Fibroblast of the conjunctiva (primary cell): ENCODE measurements at regions not wholly inside any gene's neighbourhood (a gene's known extent, or its start where the extent isn't known, plus 50 kb on each side); places are given as distances from the start of the nearest gene placed in this dataset.
A peak's percentile ranks its signal among the peaks of the same experiment; 100 is the strongest.
"Not testable (repeated sequence)": the region's sequence is repeated elsewhere in the genome, so short reads cannot be mapped to it uniquely, and the experiment has no call there.

Experiments
- DNase-seq: peaks from one replicate; pipeline ENCODE4 v3.0.0-alpha.2; 2010; ENCODE audit warnings: low read depth

DNA sequence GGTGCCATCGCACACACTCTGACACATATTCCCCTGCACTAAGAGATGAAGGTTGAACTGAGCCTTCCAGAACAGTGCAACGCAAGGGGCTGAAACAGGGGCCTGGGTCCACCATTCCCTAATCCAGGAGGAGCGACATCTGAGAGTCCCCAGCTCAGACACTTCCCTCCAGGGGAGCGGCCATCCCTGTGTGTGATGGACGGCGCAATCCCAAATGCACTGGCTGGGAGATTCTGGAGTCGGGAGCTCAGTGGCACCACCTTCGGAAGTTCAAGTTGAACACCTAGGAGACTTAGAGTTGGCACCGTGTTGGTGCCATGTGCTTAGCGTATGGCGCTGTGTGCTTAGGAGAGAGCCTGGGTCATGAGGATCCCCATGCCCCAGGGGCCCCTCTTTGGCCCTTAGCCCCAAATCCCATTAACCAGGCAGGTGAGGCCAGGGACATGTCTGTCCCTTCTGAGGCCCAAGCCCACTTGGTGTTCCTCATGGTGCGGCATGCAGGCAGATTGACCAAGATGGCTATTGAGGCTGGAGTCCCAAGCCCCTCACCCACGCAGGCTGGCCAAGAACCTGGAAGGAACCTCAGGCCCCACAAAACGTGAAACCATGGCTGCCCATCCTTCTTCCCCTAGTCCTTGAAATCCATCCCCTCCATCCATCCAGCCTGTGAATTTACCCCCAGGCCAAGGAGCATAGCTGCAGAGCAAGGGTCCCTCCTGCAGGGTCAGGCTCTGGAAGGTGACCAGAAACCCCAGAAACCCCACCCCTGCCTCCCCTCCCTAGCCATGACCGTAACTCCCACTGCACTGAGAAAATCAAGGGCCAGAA is 114.1 kb upstream of the OTOS start:
- no peak for DNase-seq

DNA sequence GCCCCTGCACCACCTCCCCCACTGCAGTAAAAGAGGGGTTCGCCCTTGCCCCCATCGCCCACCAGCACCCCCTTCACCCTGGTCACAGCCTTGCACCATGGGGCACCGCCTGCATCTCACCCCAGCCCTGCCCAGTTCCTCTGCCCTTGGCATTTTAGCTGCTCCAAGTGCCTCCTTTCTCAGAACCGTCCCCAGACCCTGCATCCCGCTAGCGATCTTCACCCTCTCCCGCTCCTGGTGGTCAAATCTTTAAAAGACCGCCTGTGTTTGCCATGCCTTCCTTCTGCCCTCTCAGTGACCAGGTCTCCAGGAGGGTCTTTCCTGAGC is 114.7 kb upstream of the OTOS start:
- no peak for DNase-seq

DNA sequence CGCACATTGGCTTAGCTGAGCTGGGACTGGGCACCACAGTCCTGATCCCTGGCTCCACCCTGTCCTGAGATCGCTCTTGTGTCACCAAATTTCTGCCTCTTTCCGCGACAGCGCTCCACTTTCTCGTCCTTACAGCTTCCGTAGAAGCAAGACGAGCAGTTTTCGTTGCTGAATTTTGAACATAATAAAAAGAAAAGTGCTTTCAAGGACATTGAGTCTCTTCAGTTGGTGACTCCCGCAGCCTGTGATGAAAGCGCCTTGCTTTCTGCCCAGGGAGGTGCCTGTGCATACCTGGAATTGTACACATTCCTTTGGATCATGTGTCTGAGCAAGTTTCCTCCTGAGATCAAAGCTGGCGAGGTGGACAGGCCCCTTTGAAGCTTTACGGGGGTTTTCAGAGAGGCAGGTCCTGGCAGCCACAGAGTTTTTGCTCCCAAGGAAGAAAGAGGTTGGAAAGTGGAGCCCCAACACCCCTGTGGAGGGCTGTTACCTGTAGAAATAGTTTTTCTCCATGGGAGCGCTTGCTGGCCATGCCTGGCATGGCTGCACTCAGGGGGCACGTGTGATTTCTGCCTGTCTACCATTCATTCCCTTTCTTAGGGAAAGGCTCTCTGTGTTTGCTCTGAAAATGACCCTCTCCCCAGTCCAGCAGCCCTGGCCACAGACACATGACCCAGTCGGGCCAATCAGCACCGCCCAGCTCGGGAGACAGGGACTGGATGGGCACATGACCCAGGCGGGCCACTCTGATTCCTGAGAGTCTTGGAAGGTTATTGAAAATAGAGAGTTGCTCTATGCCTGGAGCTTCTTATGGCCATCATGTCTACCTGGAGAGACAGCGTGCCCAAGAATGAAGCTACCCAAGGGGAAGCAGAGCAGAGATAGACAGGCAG is 115.6 kb upstream of the OTOS start:
- DNase-seq: no peak

DNA sequence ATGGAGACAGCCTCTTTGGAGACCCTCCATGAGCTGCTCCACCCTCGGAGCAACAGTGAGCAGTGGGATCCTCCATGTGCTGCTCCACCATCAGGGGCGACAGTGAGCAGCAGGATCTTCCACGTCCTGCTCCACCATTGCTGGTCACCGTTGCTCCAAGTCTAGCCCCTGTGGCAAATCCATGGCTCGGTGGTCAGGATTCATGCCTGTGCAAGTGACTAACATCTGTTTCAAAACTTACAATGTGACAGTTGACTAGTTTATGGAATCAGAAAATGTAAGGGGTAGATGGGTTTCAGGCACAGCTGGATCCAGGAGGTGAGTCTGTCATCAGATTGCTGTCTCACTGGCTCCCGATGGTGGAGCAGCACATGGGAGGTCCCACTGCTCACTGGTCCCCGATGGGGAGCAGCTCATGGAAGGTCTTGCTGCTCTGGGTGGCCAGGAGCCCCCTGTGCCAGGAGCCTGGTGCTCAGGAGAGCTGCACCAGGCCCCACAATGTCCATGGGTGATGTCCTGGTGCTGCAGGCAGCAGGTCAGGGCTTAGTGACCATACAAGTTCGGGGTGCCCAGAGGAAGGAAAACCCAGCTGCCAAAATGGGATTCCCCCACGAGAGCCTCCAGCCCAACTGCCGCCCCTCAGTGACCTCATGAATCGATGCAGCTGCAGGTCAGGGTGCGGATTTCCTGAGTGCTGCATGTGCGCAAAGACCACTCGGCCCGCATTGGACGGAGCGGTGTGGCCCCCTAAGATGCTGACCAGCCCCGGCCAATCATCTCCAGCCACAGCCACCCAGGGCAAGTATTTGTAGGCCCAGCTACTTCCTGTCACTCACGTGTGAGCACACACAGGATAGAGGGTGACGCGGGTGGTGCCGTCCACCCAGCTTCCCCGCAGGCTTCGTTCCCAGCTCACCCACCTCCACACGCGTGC is 116.5 kb upstream of the OTOS start:
- DNase-seq: no peak

DNA sequence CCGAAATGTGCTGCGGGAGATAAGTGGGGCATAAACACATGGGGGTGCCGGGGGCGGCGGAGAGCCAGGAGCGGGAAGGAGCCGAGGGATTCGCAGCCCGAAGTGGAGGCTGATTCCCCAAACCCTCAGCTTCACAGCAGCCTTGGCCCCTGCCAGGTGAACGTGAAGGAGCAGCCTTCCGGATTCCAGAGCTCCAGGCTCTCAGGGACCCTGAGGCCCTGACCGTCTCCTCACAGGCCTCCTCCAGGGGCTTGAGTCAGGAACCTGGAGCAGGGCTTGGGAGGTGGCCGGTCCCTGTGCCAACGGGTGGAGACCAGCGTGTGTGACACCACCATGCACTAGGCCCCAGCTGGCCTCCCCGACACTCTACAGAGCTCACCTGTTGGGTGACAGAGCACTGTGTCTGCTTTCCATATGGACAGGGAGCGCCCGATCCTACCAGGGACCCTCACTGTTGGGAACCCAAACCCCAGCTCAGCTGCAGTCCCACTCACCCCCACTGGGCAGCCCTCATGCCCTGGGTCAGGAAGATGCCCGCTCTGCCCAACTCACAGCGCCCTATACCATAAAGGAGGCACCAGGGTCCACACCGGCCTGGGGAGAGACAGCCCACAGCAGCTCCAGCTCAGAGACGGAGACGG is 117.6 kb upstream of the OTOS start:
- DNase-seq: no peak

DNA sequence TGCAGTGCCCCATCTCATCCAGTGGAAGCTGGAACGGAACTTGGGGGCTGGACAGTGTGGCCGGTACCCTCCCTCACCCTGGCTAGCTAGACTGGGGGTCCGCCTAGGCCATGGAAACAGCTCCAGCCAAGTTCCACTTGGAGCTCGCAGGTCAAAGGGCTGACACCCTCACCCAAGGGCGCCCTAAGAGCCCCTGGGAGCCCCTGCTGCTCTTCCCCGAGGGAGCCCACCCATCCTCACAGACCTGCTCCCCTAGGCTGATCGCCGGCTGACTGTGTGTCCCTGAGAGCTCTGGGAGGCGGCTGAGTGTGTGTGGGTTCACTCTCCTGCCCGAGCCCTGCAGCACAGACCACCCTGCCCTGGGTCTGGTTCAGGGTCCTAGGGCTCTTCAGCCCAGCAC is 118.2 kb upstream of the OTOS start:
- no peak for DNase-seq

DNA sequence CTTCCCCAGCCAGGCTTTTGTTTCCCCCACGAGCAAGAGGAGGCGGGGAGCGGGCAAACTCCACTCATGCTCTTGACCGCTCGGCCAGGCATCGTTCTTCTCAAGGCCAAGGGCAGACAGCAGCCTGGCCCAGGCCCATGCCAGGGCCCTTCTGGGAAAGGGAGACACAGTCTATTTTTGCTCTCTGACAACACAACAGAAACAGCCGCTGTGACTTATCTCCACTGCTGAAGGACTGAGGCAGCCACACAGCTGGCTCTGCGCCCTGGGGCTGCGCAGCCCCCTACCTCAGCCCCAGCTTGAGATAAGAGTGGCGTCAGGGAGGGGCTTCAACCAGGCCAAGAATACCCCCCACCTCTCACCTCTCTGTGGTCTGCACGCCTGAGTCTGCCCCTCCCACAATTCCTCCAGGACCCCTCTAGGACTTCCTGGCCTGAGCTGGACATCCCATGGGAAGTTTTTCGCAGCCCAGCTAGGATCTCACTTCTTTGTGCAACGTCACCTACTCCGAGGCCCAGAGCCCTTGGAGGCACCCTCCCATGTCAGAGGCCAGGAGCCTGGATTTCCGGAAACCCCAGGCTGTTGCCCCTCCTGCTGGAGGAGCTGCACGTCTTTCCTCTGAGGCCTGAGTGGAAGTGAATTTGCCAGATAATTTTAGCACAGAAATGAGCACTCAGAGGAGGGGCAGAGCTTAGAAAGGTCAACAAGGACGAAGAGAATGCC is 118.9 kb upstream of the OTOS start:
- DNase-seq: no peak

DNA sequence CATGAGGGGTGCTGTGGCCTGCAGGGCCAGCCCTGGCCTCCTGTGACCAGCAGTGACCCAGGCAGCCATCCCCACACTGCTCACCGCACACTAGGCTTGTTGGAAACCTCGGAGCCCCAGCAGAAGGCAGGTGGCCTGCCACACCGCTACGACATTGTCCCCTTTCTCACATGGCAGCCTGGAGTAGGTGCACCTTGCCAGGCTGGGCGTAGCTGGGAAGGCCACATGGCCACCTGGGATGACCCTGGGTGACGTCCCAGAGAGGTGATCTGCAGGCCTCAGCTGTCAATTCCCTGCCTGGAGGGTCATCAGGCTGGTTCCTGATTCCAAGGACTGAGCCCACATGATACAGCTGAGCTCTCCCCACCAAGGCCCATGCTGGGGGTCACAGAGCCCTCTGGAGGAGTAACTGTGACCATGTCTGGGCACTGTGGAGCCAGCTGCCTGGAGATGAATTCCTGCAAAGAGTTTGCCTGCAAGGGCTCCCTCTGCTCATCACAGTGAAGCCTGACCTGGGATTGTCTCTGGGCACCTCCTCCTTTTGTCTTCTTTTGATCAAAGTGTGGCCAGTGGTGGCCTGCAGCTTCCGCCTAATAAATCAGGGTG is 119.6 kb upstream of the OTOS start:
- no peak for DNase-seq

DNA sequence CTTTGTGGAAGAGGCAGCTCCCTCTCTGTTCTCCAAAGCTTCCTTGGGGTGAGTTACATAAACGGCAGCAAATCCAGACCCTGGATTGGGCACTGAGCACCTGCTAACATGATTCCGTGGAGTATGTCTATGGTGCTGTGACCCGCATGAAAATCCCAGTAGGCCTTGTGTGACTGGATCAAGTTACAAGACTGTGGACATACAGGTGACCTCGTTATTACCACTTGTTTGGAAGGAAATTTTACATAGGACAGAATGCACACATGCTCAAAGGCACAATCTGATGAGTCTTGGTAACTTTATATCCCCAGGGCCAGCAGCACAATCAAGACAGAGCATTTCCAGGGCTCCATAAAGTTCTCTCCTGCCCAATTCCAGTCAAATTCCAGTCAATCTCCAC is 120.2 kb upstream of the OTOS start:
- no peak for DNase-seq

DNA sequence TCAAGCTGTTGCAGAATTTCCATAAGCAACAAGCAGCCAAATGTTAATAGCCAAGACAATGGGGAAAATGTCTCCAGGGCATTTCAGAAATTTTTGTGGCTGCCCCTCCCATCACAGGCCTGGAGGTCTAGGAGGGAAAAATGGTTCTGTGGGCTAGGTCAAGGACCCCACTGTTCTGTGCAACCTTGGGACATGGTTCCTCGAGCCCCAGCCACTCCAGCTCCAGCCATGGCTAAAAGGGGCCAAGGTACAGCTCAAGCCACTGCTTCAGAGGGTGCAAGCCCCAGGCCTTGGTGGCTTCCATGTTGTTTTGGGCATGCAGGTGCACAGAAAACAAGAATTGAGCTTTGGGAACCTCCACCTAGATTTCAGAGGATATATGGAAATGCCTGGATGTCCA is 122.1 kb upstream of the OTOS start:
- not testable (repeated sequence) for DNase-seq

DNA sequence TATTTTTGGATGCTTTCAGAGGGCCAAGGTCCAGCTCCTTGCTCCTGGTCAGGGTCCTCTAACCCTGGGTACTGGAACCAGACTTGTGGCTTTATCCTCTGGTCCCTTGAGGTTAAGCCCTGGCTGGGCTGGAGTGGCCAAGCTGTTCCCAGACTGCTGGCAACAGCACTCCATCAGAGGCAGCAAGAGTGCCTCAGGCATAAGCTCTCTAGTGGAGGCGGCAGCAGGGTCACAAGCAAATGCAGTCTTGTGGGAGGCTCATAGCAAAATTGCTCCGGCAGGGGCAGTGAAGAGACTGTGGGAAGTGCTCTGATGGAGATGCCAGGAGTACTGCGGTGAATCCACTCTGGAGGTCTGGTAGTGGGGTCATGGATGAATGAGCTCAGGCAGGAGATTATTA is 128.9 kb upstream of the OTOS start:
- DNase-seq: no peak

DNA sequence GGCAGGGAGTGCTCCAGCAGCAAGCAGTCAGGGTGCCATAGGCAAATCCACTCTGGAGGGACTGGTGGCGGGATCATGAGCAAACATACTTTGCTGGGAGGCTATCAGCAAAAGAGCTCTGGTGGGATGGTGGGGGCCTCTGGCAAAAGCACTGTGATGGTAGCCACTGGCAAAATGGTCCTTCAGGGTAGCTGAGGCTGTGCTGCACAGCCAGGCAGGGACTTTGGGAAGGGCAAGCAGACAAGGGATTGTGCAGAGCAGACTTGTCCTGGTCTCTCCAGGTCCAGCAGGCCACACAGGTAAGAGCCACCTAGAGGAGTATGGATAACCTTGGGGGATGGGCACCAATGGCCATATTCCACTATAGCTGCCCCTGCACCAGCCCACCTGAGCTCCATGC is 129.4 kb upstream of the OTOS start:
- DNase-seq: no peak

DNA sequence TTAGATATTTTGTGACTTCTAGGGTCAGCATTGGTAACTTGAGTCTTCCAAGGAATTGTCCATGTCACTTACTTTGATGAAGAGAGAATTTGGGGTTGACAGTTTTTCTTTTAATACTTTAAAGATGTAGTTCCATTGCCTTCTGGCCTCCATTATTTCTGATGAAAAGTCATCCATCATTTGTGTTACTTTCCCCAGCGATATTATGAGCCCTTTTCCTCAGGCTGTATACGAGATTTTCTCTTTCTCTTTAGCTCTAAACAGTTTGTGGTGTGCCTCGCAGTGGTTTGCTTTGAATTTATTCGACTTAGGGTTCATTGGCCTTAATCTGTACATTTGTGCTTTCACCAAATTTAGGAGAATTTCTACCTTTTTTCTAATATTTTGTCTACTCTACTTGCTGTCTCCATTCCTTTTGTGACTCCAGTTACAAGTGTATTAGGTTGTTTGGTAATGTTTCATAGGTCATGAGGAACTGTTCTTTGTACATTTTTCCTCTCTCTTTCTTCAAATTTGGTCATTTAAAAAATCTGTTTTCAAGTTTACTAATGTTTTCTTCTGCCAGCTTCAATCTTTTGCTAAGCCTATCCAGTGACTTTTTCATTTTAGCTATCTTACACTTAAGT is 131.4 kb upstream of the OTOS start:
- DNase-seq: no peak

DNA sequence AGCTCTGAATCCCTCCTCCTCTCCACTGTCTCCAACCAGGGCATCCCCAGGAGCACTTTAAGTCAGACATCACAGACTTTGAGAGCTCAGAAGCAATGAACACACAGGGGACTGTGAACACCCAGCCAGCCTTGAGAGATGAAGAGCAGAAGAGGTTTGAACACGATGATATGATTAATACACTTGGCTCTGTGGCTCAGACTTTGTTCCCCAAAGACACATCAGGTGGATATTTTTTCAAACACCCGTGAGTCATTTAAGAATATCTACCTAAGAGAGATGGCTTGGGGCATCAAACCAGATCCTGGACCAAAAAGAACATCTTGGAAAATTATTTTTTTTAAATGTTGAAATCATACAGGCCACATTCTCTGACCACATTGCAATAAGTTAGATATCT is 134.9 kb upstream of the OTOS start:
- DNase-seq: no peak

DNA sequence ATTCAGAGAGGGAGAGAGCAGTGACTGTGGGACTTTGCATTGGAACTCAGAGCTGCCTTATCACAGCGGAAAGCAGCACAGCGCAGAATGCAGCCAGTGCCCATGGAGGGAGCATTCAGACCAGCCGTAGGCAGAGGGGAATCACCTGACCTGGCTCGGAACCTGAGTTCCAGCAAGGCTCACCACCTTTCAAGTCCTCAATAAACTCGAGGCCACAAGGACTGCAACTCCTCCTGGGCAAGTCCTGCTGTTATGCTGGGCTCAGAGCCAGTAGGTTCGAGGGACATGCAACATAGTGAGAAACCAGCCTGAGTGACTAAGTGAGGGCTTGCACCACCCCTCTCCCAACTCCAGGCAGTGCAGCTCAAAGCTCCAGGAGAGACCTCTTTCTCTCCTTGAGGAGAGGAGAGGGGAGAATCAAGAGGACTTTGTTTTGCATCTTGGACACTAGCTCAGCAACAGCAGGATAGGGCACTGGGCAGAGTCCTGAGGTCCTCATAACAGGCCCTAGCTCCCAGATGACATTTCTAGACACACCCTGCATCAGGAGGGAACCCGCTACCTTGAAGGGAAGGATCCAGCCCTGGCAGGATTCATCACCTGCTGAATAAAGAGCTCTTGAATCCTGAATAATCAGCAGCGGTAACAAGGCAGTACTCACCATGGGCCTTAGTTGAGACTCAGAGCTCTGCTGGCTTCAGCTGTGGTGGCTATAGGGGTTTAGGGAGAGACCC is 136.8 kb upstream of the OTOS start:
- DNase-seq: peak; percentile 31

DNA sequence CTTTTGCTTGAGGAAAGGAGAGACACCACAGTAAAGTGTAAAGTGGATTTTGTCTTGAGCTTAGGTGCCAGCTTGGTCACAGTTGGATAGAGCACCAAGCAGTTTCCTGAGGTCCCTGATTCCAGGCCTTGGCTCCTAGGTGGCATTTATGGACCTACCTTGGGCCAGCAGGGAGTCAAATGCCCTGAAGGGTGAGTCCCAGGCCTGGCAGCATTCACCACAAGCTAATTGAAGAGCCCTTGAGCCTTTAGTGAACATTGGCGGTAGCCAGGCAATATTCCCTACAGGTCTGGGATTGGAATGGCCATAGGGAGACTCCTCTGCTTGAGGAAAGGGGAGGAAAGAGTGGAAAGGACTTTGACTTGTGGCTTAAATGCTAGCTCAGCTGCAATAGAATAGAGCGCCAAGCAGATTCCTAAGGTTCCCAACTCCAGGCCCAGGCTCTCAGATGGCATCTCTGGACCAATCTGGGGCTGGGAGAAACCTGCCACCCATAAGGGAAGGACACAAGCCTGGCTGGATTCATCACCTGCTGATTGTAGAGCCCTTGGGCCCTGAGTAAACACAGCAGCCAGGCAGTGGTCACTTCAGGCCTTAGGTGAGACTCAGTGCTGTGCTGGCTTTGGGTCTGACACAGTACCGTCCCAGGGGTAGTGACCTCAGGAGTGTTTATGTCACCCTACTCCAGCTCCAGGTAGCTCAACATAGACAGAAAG is 137.5 kb upstream of the OTOS start:
- no peak for DNase-seq

DNA sequence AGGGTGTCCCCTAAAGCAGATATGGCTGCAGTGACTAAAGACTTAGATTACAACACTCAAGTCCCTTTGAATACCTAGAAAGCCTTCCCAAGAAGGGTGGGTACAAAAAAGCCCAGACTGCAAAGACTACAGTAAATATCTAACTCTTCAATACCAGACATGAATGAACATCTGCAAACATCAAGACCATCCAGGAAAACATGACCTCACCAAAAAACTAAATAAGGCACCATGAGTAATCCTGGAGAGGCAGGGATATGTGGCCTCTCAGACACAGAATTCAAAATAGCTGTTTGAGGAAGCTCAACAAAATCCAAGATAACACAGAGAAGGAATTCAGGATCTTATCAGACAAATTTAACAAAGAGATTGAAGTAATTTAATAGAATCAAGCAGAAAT is 138.2 kb upstream of the OTOS start:
- DNase-seq: no peak

DNA sequence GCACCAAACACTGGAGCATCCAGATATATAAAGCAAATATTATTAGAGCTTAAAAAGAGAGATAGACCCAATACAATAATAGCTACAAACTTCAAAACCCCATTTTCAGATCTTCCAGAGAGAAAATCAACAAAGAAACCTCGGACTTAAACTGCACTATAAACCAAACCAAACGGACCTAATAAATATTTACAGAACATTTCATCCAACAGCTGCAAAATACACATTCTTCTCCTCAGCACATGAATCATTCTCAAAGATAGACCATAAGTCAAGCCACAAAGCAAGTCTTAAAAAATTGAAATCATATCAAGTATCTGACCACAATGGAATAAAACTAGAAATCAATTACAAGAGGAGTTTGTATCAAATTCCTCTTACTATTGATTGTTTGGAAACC is 140.2 kb upstream of the OTOS start:
- DNase-seq: no peak
